HEK293 (cell line): ENCODE measurements at regions not wholly inside any gene's neighbourhood (a gene's known extent, or its start where the extent isn't known, plus 50 kb on each side); places are given as distances from the start of the nearest gene placed in this dataset.

Experiments used
- CTCF ChIA-PET: fragments of 350-600 bp; formaldehyde crosslinking; extraction: SDS; loops from one replicate; lab custom pipeline; 2021; ENCODE audit warnings: antibody characterized with exemption; lab: Yijun Ruan, JAX
- POLR2A ChIA-PET: fragments of 300-600 bp; formaldehyde crosslinking; extraction: SDS; loops from one replicate; lab custom pipeline; 2020; ENCODE audit warnings: antibody characterized with exemption, inconsistent platforms; lab: Yijun Ruan, JAX
- H3K27ac ChIP-seq: fragments of 200-500 bp; sonication (Bioruptor generic); 2 replicates; pipeline ENCODE4 v1.5.1; 2014; ENCODE audit warnings: low read depth, low read length, control low read depth, inconsistent platforms; ENCODE audit errors: extremely low read depth
- H3K36me3 ChIP-seq, 2 experiments: fragments of 200-500 bp in 1 of 2; sonication (Bioruptor generic) in 1 of 2; 1 replicate in 1 of 2; 2 replicates in 1 of 2; pipeline ENCODE4 v1.5.1; 2014 to 2017; ENCODE audit warnings: inconsistent platforms in 2 of 2, low read length in 2 of 2; ENCODE audit not compliant: control insufficient read depth in 2 of 2, insufficient read depth in 1 of 2
- H3K4me1 ChIP-seq: fragments of 200-500 bp; sonication (Bioruptor generic); 2 replicates; pipeline ENCODE4 v1.5.1; 2014; ENCODE audit warnings: mild to moderate bottlenecking, low read length, inconsistent platforms; ENCODE audit not compliant: control insufficient read depth, insufficient read depth
- H3K4me3 ChIP-seq: 2 replicates; pipeline ENCODE4 v1.5.1; 2011; ENCODE audit warnings: low read depth, mild to moderate bottlenecking, control low read depth, low read length, moderate library complexity
- H3K9me3 ChIP-seq: fragments of 200-500 bp; sonication (Bioruptor generic); 2 replicates; pipeline ENCODE4 v1.5.1; 2014; ENCODE audit warnings: low read depth, low read length, inconsistent platforms; ENCODE audit not compliant: control insufficient read depth, insufficient read depth
- HOXC10 ChIP-seq: sonication (generic); formaldehyde crosslinking; IDR thresholded peaks from 2 replicates; pipeline ENCODE4 v1.8.1; 2023; ENCODE audit warnings: mild to moderate bottlenecking, missing genetic modification reagents
- INSM2 ChIP-seq: fragments of 450-650 bp; formaldehyde crosslinking; IDR thresholded peaks from 2 replicates; pipeline ENCODE4 v1.5.1; 2016; ENCODE audit warnings: missing biosample characterization, missing genetic modification characterization
- KLF9 ChIP-seq: fragments of 450-650 bp; formaldehyde crosslinking; IDR thresholded peaks from 2 replicates; pipeline ENCODE4 v1.5.1; 2016; ENCODE audit warnings: missing biosample characterization, missing genetic modification characterization, low read depth
- OVOL3 ChIP-seq: fragments of 450-650 bp; formaldehyde crosslinking; IDR thresholded peaks from 2 replicates; pipeline ENCODE4 v1.5.1; 2016; ENCODE audit warnings: missing biosample characterization, missing genetic modification characterization
- REPIN1 ChIP-seq: fragments of 450-650 bp; formaldehyde crosslinking; IDR thresholded peaks from 2 replicates; pipeline ENCODE4 v1.5.1; 2017; ENCODE audit warnings: missing biosample characterization, missing genetic modification characterization, low read depth
- ZBTB1 ChIP-seq: fragments of 450-650 bp; formaldehyde crosslinking; IDR thresholded peaks from 2 replicates; pipeline ENCODE4 v1.5.1; 2016; ENCODE audit warnings: missing biosample characterization, missing genetic modification characterization
- ZBTB49 ChIP-seq: fragments of 450-650 bp; formaldehyde crosslinking; IDR thresholded peaks from 2 replicates; pipeline ENCODE4 v1.5.1; 2016; ENCODE audit warnings: missing biosample characterization, missing genetic modification characterization, low read depth
- ZNF10 ChIP-seq: fragments of 450-650 bp; formaldehyde crosslinking; IDR thresholded peaks from 2 replicates; pipeline ENCODE4 v1.5.1; 2017; ENCODE audit warnings: missing biosample characterization, missing genetic modification characterization
- ZNF19 ChIP-seq: fragments of 450-650 bp; formaldehyde crosslinking; IDR thresholded peaks from 2 replicates; pipeline ENCODE4; 2016; ENCODE audit warnings: missing biosample characterization, missing genetic modification characterization, low read depth
- ZNF202 ChIP-seq: fragments of 450-650 bp; formaldehyde crosslinking; IDR thresholded peaks from 2 replicates; pipeline ENCODE4 v1.5.1; 2016; ENCODE audit warnings: missing biosample characterization, missing genetic modification characterization, borderline replicate concordance
- ZNF266 ChIP-seq: fragments of 450-650 bp; formaldehyde crosslinking; IDR thresholded peaks from 2 replicates; pipeline ENCODE4 v1.5.1; 2016; ENCODE audit warnings: missing biosample characterization, missing genetic modification characterization, low read depth
- ZNF292 ChIP-seq: fragments of 450-650 bp; formaldehyde crosslinking; IDR thresholded peaks from 2 replicates; pipeline ENCODE4 v1.5.1; 2016; ENCODE audit warnings: low read depth, missing biosample characterization, missing genetic modification characterization, borderline replicate concordance
- ZNF404 ChIP-seq: fragments of 450-650 bp; formaldehyde crosslinking; IDR thresholded peaks from 2 replicates; pipeline ENCODE4 v1.5.1; 2017; ENCODE audit warnings: missing biosample characterization, missing genetic modification characterization
- ZNF600 ChIP-seq: fragments of 450-650 bp; formaldehyde crosslinking; IDR thresholded peaks from 2 replicates; pipeline ENCODE4 v1.5.1; 2016; ENCODE audit warnings: missing biosample characterization, missing genetic modification characterization
- ZNF660 ChIP-seq: fragments of 450-650 bp; IDR thresholded peaks from 2 replicates; pipeline ENCODE4 v1.5.1; 2018; ENCODE audit warnings: missing biosample characterization, mild to moderate bottlenecking, missing genetic modification characterization
- ZNF664 ChIP-seq: fragments of 450-650 bp; formaldehyde crosslinking; IDR thresholded peaks from 2 replicates; pipeline ENCODE4 v1.5.1; 2016; ENCODE audit warnings: missing biosample characterization, missing genetic modification characterization
- TF ChIP-seq, protein P1 (sequence below): fragments of 450-650 bp; formaldehyde crosslinking; IDR thresholded peaks from 2 replicates; pipeline ENCODE4 v1.5.1; 2016; ENCODE audit warnings: missing biosample characterization, missing genetic modification characterization
- TF ChIP-seq, protein P2 (sequence below): fragments of 450-650 bp; formaldehyde crosslinking; IDR thresholded peaks from 2 replicates; pipeline ENCODE4 v1.5.1; 2016; ENCODE audit warnings: missing biosample characterization, missing genetic modification characterization
- TF ChIP-seq, protein P3 (sequence below): fragments of 450-650 bp; formaldehyde crosslinking; conservative IDR thresholded peaks from 2 replicates; pipeline ENCODE4 v1.5.1; 2016; ENCODE audit warnings: low read depth, missing biosample characterization, missing genetic modification characterization

DNA sequence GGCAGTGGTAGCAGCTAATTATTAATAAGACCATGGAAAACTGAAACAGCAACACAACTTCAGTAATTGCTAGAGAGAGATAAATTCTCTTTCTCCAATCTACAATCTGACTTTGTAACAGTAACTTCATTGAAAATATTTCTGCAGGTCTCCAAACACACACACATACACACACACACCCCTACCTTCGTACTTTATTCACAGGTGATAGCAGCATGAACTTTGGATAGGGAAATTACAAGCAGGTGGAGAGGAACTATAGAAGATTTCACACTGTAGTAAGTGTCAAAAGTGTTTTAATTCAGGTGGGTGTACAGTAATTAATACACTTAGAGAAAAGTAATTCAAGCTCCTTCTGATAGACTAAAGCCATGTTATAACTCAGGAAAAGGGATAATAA, 587.5 kb downstream of the TUSC7 start:
- no peak overlapping the region for H3K27ac ChIP-seq
- no peak overlapping the region for H3K4me3 ChIP-seq
- H3K36me3 ChIP-seq, result no peaks in the 10 kb centered on the region
- H3K4me1 ChIP-seq, result no peaks in the 10 kb centered on the region
- H3K9me3 ChIP-seq, result no peaks in the 10 kb centered on the region
- CTCF ChIA-PET, result no interaction called here
- POLR2A ChIA-PET, result no interaction called here
- TF ChIP-seq OVOL3, result no peak
- no peak for TF ChIP-seq HOXC10 (CRISPR knock-in tag)
- no peak for TF ChIP-seq ZNF404 (tag by site-specific recombination)
- TF ChIP-seq ZNF660 (tag by site-specific recombination), result no peak
- no peak for TF ChIP-seq KLF9
- no peak for TF ChIP-seq ZBTB49 (tag by site-specific recombination)
- no peak for TF ChIP-seq INSM2 (tag by site-specific recombination)
- no peak for TF ChIP-seq ZNF266 (tag by site-specific recombination)
- no peak for TF ChIP-seq ZNF292 (tag by site-specific recombination)
- TF ChIP-seq, all 188 proteins: peak for 0

- no peaks in the 10 kb centered on the region for H3K36me3 ChIP-seq
- TF ChIP-seq ZNF600 (tag by site-specific recombination), result no peak
- TF ChIP-seq ZNF202, result no peak
- TF ChIP-seq ZBTB1 (tag by site-specific recombination), result no peak
- no peak for TF ChIP-seq ZNF664 (tag by site-specific recombination)
- TF ChIP-seq ZNF10 (tag by site-specific recombination), result no peak
- no peak for TF ChIP-seq ZNF19 (tag by site-specific recombination)
- H3K27ac ChIP-seq, result no peak overlapping the region
- CTCF ChIA-PET, result no interaction called here
- H3K9me3 ChIP-seq, result no peaks in the 10 kb centered on the region
- POLR2A ChIA-PET, result no interaction called here
- H3K4me1 ChIP-seq, result no peaks in the 10 kb centered on the region
- no peak overlapping the region for H3K4me3 ChIP-seq
Observed at GRCh38 chr3:117297541-117297940, 588.0 kb downstream of the TUSC7 start.

DNA sequence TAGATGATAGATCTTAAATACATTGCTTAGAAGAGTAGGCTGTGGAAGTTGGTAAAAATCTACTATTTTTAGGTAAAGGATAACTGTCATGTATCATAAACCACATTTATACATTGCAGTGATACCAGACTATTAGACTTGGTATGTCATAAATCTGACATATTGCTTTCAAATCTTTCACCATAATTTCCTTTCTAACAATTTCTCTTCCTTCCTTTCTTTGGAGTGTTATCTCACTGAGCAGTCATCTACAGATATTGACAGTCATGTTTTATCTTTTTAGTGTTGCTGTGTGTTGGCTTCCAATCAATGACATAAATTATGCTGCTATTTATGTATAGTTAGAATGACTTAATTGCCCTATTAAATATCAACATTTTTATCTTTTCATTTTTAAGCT, 588.7 kb downstream of the TUSC7 start:
- Histone ChIP-seq H3K36me3 (no peaks in the 10 kb centered on the region), H3K9me3 (no peaks in the 10 kb centered on the region), H3K4me1 (no peaks in the 10 kb centered on the region), H3K4me3 (no peak overlapping the region), H3K27ac (no peak overlapping the region)
- POLR2A ChIA-PET, result no interaction called here
- CTCF ChIA-PET, result no interaction called here
- no peak for TF ChIP-seq REPIN1 (tag by site-specific recombination)
- TF ChIP-seq, protein P1, sequence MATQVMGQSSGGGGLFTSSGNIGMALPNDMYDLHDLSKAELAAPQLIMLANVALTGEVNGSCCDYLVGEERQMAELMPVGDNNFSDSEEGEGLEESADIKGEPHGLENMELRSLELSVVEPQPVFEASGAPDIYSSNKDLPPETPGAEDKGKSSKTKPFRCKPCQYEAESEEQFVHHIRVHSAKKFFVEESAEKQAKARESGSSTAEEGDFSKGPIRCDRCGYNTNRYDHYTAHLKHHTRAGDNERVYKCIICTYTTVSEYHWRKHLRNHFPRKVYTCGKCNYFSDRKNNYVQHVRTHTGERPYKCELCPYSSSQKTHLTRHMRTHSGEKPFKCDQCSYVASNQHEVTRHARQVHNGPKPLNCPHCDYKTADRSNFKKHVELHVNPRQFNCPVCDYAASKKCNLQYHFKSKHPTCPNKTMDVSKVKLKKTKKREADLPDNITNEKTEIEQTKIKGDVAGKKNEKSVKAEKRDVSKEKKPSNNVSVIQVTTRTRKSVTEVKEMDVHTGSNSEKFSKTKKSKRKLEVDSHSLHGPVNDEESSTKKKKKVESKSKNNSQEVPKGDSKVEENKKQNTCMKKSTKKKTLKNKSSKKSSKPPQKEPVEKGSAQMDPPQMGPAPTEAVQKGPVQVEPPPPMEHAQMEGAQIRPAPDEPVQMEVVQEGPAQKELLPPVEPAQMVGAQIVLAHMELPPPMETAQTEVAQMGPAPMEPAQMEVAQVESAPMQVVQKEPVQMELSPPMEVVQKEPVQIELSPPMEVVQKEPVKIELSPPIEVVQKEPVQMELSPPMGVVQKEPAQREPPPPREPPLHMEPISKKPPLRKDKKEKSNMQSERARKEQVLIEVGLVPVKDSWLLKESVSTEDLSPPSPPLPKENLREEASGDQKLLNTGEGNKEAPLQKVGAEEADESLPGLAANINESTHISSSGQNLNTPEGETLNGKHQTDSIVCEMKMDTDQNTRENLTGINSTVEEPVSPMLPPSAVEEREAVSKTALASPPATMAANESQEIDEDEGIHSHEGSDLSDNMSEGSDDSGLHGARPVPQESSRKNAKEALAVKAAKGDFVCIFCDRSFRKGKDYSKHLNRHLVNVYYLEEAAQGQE, result no peak
- TF ChIP-seq, protein P2, sequence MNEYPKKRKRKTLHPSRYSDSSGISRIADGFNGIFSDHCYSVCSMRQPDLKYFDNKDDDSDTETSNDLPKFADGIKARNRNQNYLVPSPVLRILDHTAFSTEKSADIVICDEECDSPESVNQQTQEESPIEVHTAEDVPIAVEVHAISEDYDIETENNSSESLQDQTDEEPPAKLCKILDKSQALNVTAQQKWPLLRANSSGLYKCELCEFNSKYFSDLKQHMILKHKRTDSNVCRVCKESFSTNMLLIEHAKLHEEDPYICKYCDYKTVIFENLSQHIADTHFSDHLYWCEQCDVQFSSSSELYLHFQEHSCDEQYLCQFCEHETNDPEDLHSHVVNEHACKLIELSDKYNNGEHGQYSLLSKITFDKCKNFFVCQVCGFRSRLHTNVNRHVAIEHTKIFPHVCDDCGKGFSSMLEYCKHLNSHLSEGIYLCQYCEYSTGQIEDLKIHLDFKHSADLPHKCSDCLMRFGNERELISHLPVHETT (tag by site-specific recombination), result no peak
- TF ChIP-seq, protein P3, sequence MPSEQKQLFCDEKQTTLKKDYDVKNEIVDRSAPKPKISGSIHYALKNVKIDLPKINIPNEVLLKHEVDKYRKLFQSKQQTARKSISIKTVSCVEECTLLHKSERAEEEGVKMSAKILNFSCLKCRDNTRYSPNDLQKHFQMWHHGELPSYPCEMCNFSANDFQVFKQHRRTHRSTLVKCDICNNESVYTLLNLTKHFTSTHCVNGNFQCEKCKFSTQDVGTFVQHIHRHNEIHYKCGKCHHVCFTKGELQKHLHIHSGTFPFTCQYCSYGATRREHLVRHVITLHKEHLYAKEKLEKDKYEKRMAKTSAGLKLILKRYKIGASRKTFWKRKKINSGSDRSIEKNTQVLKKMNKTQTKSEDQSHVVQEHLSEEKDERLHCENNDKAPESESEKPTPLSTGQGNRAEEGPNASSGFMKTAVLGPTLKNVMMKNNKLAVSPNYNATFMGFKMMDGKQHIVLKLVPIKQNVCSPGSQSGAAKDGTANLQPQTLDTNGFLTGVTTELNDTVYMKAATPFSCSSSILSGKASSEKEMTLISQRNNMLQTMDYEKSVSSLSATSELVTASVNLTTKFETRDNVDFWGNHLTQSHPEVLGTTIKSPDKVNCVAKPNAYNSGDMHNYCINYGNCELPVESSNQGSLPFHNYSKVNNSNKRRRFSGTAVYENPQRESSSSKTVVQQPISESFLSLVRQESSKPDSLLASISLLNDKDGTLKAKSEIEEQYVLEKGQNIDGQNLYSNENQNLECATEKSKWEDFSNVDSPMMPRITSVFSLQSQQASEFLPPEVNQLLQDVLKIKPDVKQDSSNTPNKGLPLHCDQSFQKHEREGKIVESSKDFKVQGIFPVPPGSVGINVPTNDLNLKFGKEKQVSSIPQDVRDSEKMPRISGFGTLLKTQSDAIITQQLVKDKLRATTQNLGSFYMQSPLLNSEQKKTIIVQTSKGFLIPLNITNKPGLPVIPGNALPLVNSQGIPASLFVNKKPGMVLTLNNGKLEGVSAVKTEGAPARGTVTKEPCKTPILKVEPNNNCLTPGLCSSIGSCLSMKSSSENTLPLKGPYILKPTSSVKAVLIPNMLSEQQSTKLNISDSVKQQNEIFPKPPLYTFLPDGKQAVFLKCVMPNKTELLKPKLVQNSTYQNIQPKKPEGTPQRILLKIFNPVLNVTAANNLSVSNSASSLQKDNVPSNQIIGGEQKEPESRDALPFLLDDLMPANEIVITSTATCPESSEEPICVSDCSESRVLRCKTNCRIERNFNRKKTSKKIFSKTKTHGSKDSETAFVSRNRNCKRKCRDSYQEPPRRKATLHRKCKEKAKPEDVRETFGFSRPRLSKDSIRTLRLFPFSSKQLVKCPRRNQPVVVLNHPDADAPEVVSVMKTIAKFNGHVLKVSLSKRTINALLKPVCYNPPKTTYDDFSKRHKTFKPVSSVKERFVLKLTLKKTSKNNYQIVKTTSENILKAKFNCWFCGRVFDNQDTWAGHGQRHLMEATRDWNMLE, result no peak
